ENCODE measurements at regions not wholly inside any gene's neighbourhood (a gene's known extent, or its start where the extent isn't known, plus 50 kb on each side); places are given as distances from the start of the nearest gene placed in this dataset.
"Not testable (repeated sequence)": the region's sequence is repeated elsewhere in the genome, so short reads cannot be mapped to it uniquely, and the experiment has no call there.

- H3K36me3 ChIP-seq (ENCODE audit: insufficient read depth in 1 of 2, low read depth in 1 of 2) = no peaks in the 10 kb centered on the region
- peaks cover 0 to 6% (median 0%) of the 10 kb centered on the region in 3 donors for H3K27me3 ChIP-seq (ENCODE audit: insufficient read depth in 3 of 3, low read length in 2 of 3)
- TF ChIP-seq CTCF (IDR thresholded peaks at IDR 0.05) = no peak
- intact Hi-C loops (cut with DNase I) = no loop called here
- H3K27ac ChIP-seq = no peak overlapping the region
- no peaks in the 10 kb centered on the region for H3K4me1 ChIP-seq
- no peaks in the 10 kb centered on the region for H3K9me3 ChIP-seq
- H3K4me3 ChIP-seq = no peak overlapping the region
- 71 to 89% (median 89%) methylated on average over 3 of the region's 3 CpGs for WGBS, 3 donors
- ATAC-seq (no peak), DNase-seq (no peak)
These were observed 88.8 kb upstream of the RUFY1 start for GRCh38 chr5:179461576-179461975.

- no peak overlapping the region for H3K4me3 ChIP-seq
- H3K36me3 ChIP-seq (ENCODE audit: insufficient read depth in 1 of 2, low read depth in 1 of 2) = no peaks in the 10 kb centered on the region
- TF ChIP-seq CTCF (IDR thresholded peaks at IDR 0.05) = no peak
- DNase-seq = no peak
- no peaks in the 10 kb centered on the region for H3K9me3 ChIP-seq
- WGBS, 3 donors = 65 to 68% (median 65%) methylated on average over 10 of the region's 10 CpGs
- H3K27ac ChIP-seq = no peak overlapping the region
- intact Hi-C loops (cut with DNase I) = no loop called here
- H3K4me1 ChIP-seq = no peaks in the 10 kb centered on the region
- peaks cover 0 to 6% (median 0%) of the 10 kb centered on the region in 3 donors for H3K27me3 ChIP-seq (ENCODE audit: insufficient read depth in 3 of 3, low read length in 2 of 3)
- ATAC-seq = no peak
These were observed 90.6 kb upstream of the RUFY1 start for GRCh38 chr5:179459771-179460170.

DNA sequence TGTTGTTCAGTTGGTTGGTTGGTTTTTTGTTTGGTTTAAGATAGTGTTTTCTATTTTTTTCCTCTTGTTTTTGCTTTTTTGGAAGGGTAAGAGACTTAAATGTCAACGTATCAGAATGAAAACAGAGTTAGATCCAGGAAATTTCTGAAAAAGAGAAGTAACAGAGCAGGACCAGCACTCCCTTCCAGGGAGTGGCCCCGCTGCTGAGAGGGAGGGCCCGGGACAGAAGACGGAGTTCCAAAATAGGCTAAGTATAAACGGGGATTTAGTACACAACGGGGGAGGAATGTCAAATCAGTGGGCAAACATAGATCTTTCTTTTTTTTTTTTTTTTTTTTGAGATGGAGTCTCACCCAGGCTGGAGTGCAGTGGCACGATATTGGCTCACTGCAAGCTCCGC lies 92.7 kb upstream of the RUFY1 start:
- intact Hi-C loops (cut with DNase I) = no loop called here

GRCh38 chr5:179456075-179456474 lies 94.3 kb upstream of the RUFY1 start:
- H3K9me3 ChIP-seq; intact Hi-C loops (cut with DNase I); H3K4me3 ChIP-seq; H3K27ac ChIP-seq; H3K4me1 ChIP-seq; ATAC-seq; H3K27me3 ChIP-seq (ENCODE audit: insufficient read depth in 3 of 3, low read length in 2 of 3); H3K36me3 ChIP-seq (ENCODE audit: insufficient read depth in 1 of 2, low read depth in 1 of 2); DNase-seq: not testable (repeated sequence)
- 75 to 91% (median 79%) methylated on average over 9 to 12 of the region's 15 CpGs for WGBS, 3 donors

More for the DNA sequence above, 92.7 kb upstream of the RUFY1 start:
- no peak overlapping the region for H3K4me3 ChIP-seq
- no peak for TF ChIP-seq CTCF (IDR thresholded peaks at IDR 0.05)
- 54 to 78% (median 76%) methylated on average over 6 to 8 of the region's 8 CpGs for WGBS, 3 donors
- ATAC-seq = no peak
- peaks cover 0 to 6% (median 0%) of the 10 kb centered on the region in 3 donors for H3K27me3 ChIP-seq (ENCODE audit: insufficient read depth in 3 of 3, low read length in 2 of 3)
- H3K36me3 ChIP-seq (ENCODE audit: insufficient read depth in 1 of 2, low read depth in 1 of 2) = no peaks in the 10 kb centered on the region
- H3K27ac ChIP-seq = no peak overlapping the region
- no peaks in the 10 kb centered on the region for H3K9me3 ChIP-seq
- DNase-seq = no peak
- no peaks in the 10 kb centered on the region for H3K4me1 ChIP-seq

DNA sequence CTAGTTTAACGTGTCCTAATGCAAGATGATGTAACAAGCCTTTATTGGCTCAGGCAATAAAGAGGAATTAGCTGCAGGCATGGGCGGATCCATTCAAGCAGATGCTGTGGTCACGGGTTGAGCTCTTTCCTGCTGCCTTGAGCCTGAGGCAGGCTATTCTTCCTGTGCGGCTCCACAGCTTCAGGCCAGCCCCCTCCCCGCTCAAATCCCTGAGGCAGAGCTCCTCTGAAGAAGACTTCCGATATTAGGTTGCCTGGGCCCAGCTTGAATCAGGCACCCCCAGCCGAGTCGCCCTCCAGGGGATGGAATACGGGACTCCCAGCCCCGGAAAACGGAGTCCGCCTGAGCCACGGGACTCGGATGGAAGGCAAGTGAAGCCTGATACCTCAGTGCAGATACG lies 95.0 kb upstream of the RUFY1 start:
- Histone ChIP-seq H3K4me1 (no peaks in the 10 kb centered on the region), H3K9me3 (no peaks in the 10 kb centered on the region), H3K27me3 (ENCODE audit: insufficient read depth in 3 of 3, low read length in 2 of 3) (peaks cover 0 to 4% (median 0%) of the 10 kb centered on the region in 3 donors), H3K36me3 (ENCODE audit: insufficient read depth in 1 of 2, low read depth in 1 of 2) (no peaks in the 10 kb centered on the region), H3K27ac (no peak overlapping the region), H3K4me3 (no peak overlapping the region)
- DNase-seq (no peak), ATAC-seq (no peak)
- intact Hi-C loops (cut with DNase I) = no loop called here
- no peak for TF ChIP-seq CTCF (IDR thresholded peaks at IDR 0.05)
- WGBS, 3 donors = 72 to 81% (median 72%) methylated on average over 15 of the region's 15 CpGs
